ENCODE measurements at regions not wholly inside any gene's neighbourhood (a gene's known extent, or its start where the extent isn't known, plus 50 kb on each side); places are given as distances from the start of the nearest gene placed in this dataset.
"Not testable (repeated sequence)": the region's sequence is repeated elsewhere in the genome, so short reads cannot be mapped to it uniquely, and the experiment has no call there.

- H3K4me3 Mint-ChIP-seq: no peak overlapping the region
- TF ChIP-seq CTCF (IDR thresholded peaks at IDR 0.05; ENCODE audit: unreplicated experiment): no peak
- no peak overlapping the region for H3K27ac Mint-ChIP-seq
- peaks cover 4% of the 10 kb centered on the region for H3K4me1 Mint-ChIP-seq
- H3K9me3 Mint-ChIP-seq: no peaks in the 10 kb centered on the region
- H3K36me3 Mint-ChIP-seq: no peaks in the 10 kb centered on the region
- peaks cover 3% of the 10 kb centered on the region for H3K27me3 Mint-ChIP-seq (ENCODE audit: low read depth)
- no peak for DNase-seq (ENCODE audit: low spot score in 2 of 2, unreplicated experiment in 2 of 2)
These were observed 157.7 kb upstream of the TMEM132C start for GRCh38 chr12:128109236-128109635.

- Mint-ChIP-seq H3K27me3 (ENCODE audit: low read depth) (peaks cover 3% of the 10 kb centered on the region), H3K27ac (no peak overlapping the region), H3K36me3 (no peaks in the 10 kb centered on the region), H3K4me3 (no peak overlapping the region), H3K4me1 (peaks cover 4% of the 10 kb centered on the region), H3K9me3 (no peaks in the 10 kb centered on the region)
- DNase-seq (ENCODE audit: low spot score in 2 of 2, unreplicated experiment in 2 of 2): no peak
- TF ChIP-seq CTCF (IDR thresholded peaks at IDR 0.05; ENCODE audit: unreplicated experiment): no peak
These were observed 157.3 kb upstream of the TMEM132C start for GRCh38 chr12:128109636-128110035.

GRCh38 chr12:128111333-128111732 lies 155.6 kb upstream of the TMEM132C start:
- Mint-ChIP-seq H3K27me3 (ENCODE audit: low read depth) (peaks cover 3% of the 10 kb centered on the region), H3K27ac (no peak overlapping the region), H3K36me3 (no peaks in the 10 kb centered on the region), H3K4me3 (no peak overlapping the region), H3K9me3 (no peaks in the 10 kb centered on the region), H3K4me1 (peaks cover 4% of the 10 kb centered on the region)
- DNase-seq (ENCODE audit: low spot score in 2 of 2, unreplicated experiment in 2 of 2): no peak
- TF ChIP-seq CTCF (IDR thresholded peaks at IDR 0.05; ENCODE audit: unreplicated experiment): no peak

DNA sequence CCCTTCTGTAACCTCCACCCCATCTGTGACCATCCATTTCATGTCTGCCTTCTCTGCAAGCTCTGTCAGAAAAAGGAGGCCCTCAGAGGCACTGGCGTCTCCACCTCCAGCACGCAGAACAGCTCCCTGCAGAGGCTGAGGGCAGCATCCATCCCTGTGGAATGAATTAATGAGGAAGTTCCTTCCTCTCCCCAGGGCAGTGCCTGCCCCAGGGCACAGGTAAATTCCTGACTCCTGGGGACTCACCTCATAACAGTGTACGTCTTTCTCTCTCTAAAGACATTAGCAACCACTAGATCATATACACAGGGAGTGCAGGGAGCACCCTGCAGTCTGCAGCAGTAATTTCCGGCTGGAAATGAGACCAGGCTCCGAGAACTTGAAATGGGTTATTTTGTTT lies 155.0 kb upstream of the TMEM132C start:
- Mint-ChIP-seq H3K27me3 (ENCODE audit: low read depth) (peaks cover 3% of the 10 kb centered on the region), H3K4me3 (no peak overlapping the region), H3K4me1 (peaks cover 4% of the 10 kb centered on the region), H3K9me3 (no peaks in the 10 kb centered on the region), H3K36me3 (no peaks in the 10 kb centered on the region), H3K27ac (no peak overlapping the region)
- TF ChIP-seq CTCF (IDR thresholded peaks at IDR 0.05; ENCODE audit: unreplicated experiment): no peak
- DNase-seq (ENCODE audit: low spot score in 2 of 2, unreplicated experiment in 2 of 2): no peak

- H3K4me3 Mint-ChIP-seq; DNase-seq (ENCODE audit: low spot score in 2 of 2, unreplicated experiment in 2 of 2); H3K27ac Mint-ChIP-seq; H3K9me3 Mint-ChIP-seq; H3K27me3 Mint-ChIP-seq (ENCODE audit: low read depth); H3K4me1 Mint-ChIP-seq; H3K36me3 Mint-ChIP-seq: not testable (repeated sequence)
These were observed 153.7 kb upstream of the TMEM132C start for GRCh38 chr12:128113250-128113649.

DNA sequence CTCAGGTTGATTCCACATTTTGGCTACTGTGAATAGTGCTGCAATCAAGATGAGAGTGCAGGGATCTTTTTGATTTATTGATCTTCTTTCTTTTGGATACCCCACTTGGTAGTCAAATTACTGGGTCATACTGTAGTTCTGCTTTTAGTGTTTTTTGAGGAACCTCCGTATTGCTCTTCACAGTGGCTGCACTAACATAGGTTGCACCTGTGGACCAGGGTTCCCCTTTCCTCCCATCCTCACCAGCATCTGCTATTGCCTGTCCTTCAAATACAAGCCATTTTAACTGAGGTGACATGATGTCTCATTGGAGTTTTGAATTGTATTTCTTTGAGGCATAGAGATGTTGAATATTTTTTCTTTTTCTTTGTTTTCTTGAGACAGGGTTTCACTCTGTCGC lies 152.5 kb upstream of the TMEM132C start:
- H3K36me3 Mint-ChIP-seq: no peaks in the 10 kb centered on the region
- H3K4me3 Mint-ChIP-seq: no peak overlapping the region
- H3K27ac Mint-ChIP-seq: no peak overlapping the region
- peaks cover 4% of the 10 kb centered on the region for H3K4me1 Mint-ChIP-seq
- no peaks in the 10 kb centered on the region for H3K9me3 Mint-ChIP-seq
- no peak for TF ChIP-seq CTCF (IDR thresholded peaks at IDR 0.05; ENCODE audit: unreplicated experiment)
- DNase-seq (ENCODE audit: low spot score in 2 of 2, unreplicated experiment in 2 of 2): no peak
- peaks cover 3% of the 10 kb centered on the region for H3K27me3 Mint-ChIP-seq (ENCODE audit: low read depth)

All from mesothelial cell of epicardium (in vitro differentiated cells).